ENCODE measurements at regions not wholly inside any gene's neighbourhood (a gene's known extent, or its start where the extent isn't known, plus 50 kb on each side); places are given as distances from the start of the nearest gene placed in this dataset.

DNA sequence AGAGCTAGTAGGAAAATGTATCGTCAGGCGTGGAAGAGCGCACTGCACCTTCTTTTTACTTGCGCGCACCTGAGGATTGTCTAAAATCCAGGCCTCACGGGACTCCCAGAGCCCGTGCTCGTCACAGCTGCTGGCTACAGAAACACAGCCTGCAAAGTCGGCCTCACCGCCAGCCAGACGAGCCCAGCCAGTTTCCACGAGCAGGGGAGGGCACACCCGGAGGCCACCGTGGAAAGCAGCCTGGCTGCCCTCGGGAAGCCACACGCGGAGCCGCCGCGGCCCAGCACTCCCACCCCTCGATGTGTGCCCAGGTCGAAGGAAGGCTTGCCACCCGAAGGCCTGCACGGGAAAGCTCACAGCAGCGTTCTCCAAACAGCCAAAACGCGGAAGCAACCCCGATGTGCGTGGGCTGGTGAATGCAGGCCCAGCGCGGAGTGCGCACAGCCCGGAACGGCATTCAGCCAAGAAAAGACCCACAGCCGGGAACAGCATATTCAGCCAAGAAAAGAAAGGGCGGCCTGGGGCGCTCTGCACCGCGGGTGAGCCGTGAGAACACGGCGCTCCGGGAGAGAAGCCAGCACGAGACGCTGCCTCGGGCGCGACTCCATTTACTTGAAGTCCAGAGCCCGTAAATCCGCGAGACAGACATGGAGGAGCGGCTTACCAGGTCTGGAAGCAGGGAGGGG lies 53.9 kb upstream of the SALL3 start:
- DNase-seq = no peak

GRCh38 chr18:78926243-78926615 lies 53.4 kb upstream of the SALL3 start:
- DNase-seq = no peak

DNA sequence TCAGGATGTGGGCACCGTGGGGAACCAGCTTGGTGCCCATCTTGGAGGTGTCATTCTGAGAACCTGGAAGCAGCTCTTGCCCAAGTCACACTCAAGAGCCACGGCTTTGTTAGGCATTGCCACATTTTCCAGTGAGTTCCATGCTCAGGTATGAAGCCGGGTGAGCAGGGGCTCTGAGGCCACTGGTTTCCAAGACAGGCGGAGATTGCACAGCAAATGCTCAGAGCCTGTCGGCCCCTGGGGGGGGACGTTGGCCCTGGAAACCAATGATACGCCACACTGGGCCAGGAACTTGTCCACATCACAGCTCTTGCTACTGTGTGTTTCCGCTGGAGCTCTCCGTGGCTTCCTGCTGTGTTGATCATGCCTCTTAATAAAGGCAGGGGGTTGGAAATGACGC lies 52.5 kb upstream of the SALL3 start:
- no peak for DNase-seq

- DNase-seq = no peak
These were observed 52.0 kb upstream of the SALL3 start for GRCh38 chr18:78927616-78928015.

- DNase-seq = no peak
These were observed 51.5 kb upstream of the SALL3 start for GRCh38 chr18:78928076-78928475.

DNA sequence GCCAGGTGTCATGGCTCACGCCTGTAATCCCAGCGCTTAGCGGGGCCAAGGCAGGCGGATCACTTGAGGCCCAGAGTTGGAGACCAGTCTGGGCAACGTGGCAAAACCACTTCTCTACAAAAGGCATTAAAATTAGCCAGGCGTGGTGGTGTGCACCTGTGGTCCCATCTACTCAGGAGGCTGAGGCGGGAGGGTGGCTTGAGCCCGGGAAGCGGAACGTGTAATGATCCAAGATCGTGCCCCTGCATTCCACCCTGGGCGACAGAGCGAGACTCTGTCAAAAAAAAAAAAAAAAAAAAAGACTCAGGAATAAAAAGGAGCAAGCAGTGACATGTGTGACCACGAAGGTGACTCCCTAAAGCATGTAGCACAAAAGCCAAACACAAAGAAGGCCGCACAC lies 50.1 kb upstream of the SALL3 start:
- DNase-seq = no peak
